HFFc6 (cell line): ENCODE measurements at regions not wholly inside any gene's neighbourhood (a gene's known extent, or its start where the extent isn't known, plus 50 kb on each side); places are given as distances from the start of the nearest gene placed in this dataset.

Experiments
- DNase-seq: peaks from one replicate; pipeline ENCODE4 v3.0.0-alpha.2; 2018
- H3K27ac Mint-ChIP-seq: 2 replicates; pipeline ENCODE4 v1.8.0; 2020; ENCODE audit warnings: mild to moderate bottlenecking, mixed read lengths
- H3K27me3 Mint-ChIP-seq: 2 replicates; pipeline ENCODE4 v1.8.0; 2021; ENCODE audit warnings: mild to moderate bottlenecking, moderate library complexity, mixed read lengths; ENCODE audit not compliant: insufficient read depth
- H3K36me3 Mint-ChIP-seq: 2 replicates; pipeline ENCODE4 v1.8.0; 2021; ENCODE audit warnings: low read depth, mixed read lengths
- H3K4me1 Mint-ChIP-seq: 2 replicates; pipeline ENCODE4 v1.8.0; 2020; ENCODE audit warnings: low read depth, mixed read lengths
- H3K4me3 Mint-ChIP-seq: 2 replicates; pipeline ENCODE4 v1.8.0; 2020; ENCODE audit warnings: mild to moderate bottlenecking, moderate library complexity, mixed read lengths
- H3K9me3 Mint-ChIP-seq: 2 replicates; pipeline ENCODE4 v1.8.0; 2020; ENCODE audit warnings: mild to moderate bottlenecking, mixed read lengths
- CTCF ChIP-seq: fragments of 200-600 bp; sonication (generic); IDR thresholded peaks from 2 replicates; pipeline ENCODE4 v1.5.0; 2021; ENCODE audit warnings: antibody characterized with exemption, mild to moderate bottlenecking

- TF ChIP-seq CTCF, result no peak
- no peaks in the 10 kb centered on the region for H3K36me3 Mint-ChIP-seq
- DNase-seq, result no peak
Observed at GRCh38 chrX:125694171-125694570, 374.5 kb downstream of the TEX13C start.

GRCh38 chrX:125709074-125709473 is 389.4 kb downstream of the TEX13C start:
- Mint-ChIP-seq H3K9me3 (peaks cover 11% of the 10 kb centered on the region; the same call in 1 of the 2 replicates), H3K27me3 (no peaks in the 10 kb centered on the region), H3K4me3 (no peak overlapping the region), H3K36me3 (no peaks in the 10 kb centered on the region), H3K27ac (no peak overlapping the region), H3K4me1 (no peaks in the 10 kb centered on the region)
- TF ChIP-seq CTCF, result no peak
- DNase-seq, result no peak

More at GRCh38 chrX:125694171-125694570, 374.5 kb downstream of the TEX13C start:
- H3K9me3 Mint-ChIP-seq, result peaks cover 4% of the 10 kb centered on the region; the same call in 1 of the 2 replicates
- H3K4me3 Mint-ChIP-seq, result no peak overlapping the region
- no peak overlapping the region for H3K27ac Mint-ChIP-seq
- no peaks in the 10 kb centered on the region; the same call in 1 of the 2 replicates for H3K27me3 Mint-ChIP-seq
- H3K4me1 Mint-ChIP-seq, result no peaks in the 10 kb centered on the region

- H3K9me3 Mint-ChIP-seq, result peaks cover 12% of the 10 kb centered on the region; the same call in 1 of the 2 replicates
Observed at GRCh38 chrX:125709532-125709931, 389.9 kb downstream of the TEX13C start.

GRCh38 chrX:125710403-125711062 is 390.9 kb downstream of the TEX13C start:
- no peak for TF ChIP-seq CTCF
- no peak overlapping the region for H3K27ac Mint-ChIP-seq
- H3K4me1 Mint-ChIP-seq, result no peaks in the 10 kb centered on the region
- no peak overlapping the region for H3K4me3 Mint-ChIP-seq
- no peaks in the 10 kb centered on the region for H3K27me3 Mint-ChIP-seq
- no peaks in the 10 kb centered on the region for H3K36me3 Mint-ChIP-seq
- H3K9me3 Mint-ChIP-seq, result peaks cover 11% of the 10 kb centered on the region; the same call in 1 of the 2 replicates
- DNase-seq, result no peak

More at GRCh38 chrX:125709532-125709931, 389.9 kb downstream of the TEX13C start:
- Mint-ChIP-seq H3K36me3 (no peaks in the 10 kb centered on the region), H3K27ac (no peak overlapping the region), H3K4me3 (no peak overlapping the region), H3K27me3 (no peaks in the 10 kb centered on the region), H3K4me1 (no peaks in the 10 kb centered on the region)
- TF ChIP-seq CTCF, result no peak
- DNase-seq, result no peak

- H3K27me3 Mint-ChIP-seq, result no peaks in the 10 kb centered on the region
- no peaks in the 10 kb centered on the region for H3K36me3 Mint-ChIP-seq
- DNase-seq, result no peak
- no peak overlapping the region for H3K4me3 Mint-ChIP-seq
- no peak for TF ChIP-seq CTCF
- H3K4me1 Mint-ChIP-seq, result no peaks in the 10 kb centered on the region
- H3K9me3 Mint-ChIP-seq, result peaks cover 11% of the 10 kb centered on the region; the same call in 1 of the 2 replicates
- H3K27ac Mint-ChIP-seq, result no peak overlapping the region
Observed at GRCh38 chrX:125711103-125711502, 391.4 kb downstream of the TEX13C start.
